AG04450 (cell line): ENCODE measurements at regions not wholly inside any gene's neighbourhood (a gene's known extent, or its start where the extent isn't known, plus 50 kb on each side); places are given as distances from the start of the nearest gene placed in this dataset.

Source experiments
- CTCF ChIA-PET: fragments of 300-600, 350-600 bp; formaldehyde crosslinking; extraction: SDS; loops from one replicate; lab custom pipeline; 2022; ENCODE audit warnings: antibody characterized with exemption, inconsistent platforms; lab: Charles Lee
- POLR2A ChIA-PET: fragments of 350-600 bp; formaldehyde crosslinking; extraction: SDS; loops from one replicate; lab custom pipeline; 2021; ENCODE audit warnings: antibody characterized with exemption, inconsistent platforms; lab: Yijun Ruan, JAX
- DNase-seq: peaks from one replicate; pipeline ENCODE4 v3.0.0-alpha.2; 2011; ENCODE audit warnings: low read depth, low spot score
- H3K27ac ChIP-seq: one replicate; pipeline ENCODE4 v1.5.1; 2012; ENCODE audit warnings: low read depth, low read length, control low read depth
- H3K27me3 ChIP-seq: one replicate; pipeline ENCODE4 v1.6.0; 2012; ENCODE audit warnings: low read length; ENCODE audit not compliant: control insufficient read depth, insufficient read depth
- H3K4me3 ChIP-seq: 2 replicates; pipeline ENCODE4 v1.5.1; 2011; ENCODE audit warnings: mild to moderate bottlenecking, low read depth, low read length, control low read depth
- H3K9me3 ChIP-seq: 2 replicates; pipeline ENCODE4 v1.5.1; 2012; ENCODE audit warnings: low read length; ENCODE audit not compliant: control insufficient read depth, insufficient read depth
- CTCF ChIP-seq: IDR thresholded peaks from 2 replicates; pipeline ENCODE4 v1.5.1; 2011; ENCODE audit warnings: low read depth, low read length, control low read depth, inconsistent platforms

- POLR2A ChIA-PET: no interaction called here
- no peaks in the 10 kb centered on the region for H3K27me3 ChIP-seq
- no peak overlapping the region for H3K27ac ChIP-seq
- CTCF ChIA-PET: interaction anchor here (1.7 to 2.5 kb wide), 2 partner anchors 12 to 180 kb away, joined by 3 to 8 read pairs; no protein-coding TSS in a partner anchor
- H3K4me3 ChIP-seq: no peak overlapping the region
- no peak for DNase-seq
- TF ChIP-seq CTCF: no peak
- no peaks in the 10 kb centered on the region for H3K9me3 ChIP-seq
These were observed 364.0 kb upstream of the IL12A start for GRCh38 chr3:159624616-159625015.

- CTCF ChIA-PET: interaction anchor here (1.2 to 2.5 kb wide), 2 partner anchors 10 to 179 kb away, joined by 3 to 8 read pairs; no protein-coding TSS in a partner anchor
These were observed 363.0 kb upstream of the IL12A start for GRCh38 chr3:159625594-159625993.

GRCh38 chr3:159626598-159626997, 362.0 kb upstream of the IL12A start:
- no peaks in the 10 kb centered on the region for H3K9me3 ChIP-seq
- TF ChIP-seq CTCF: no peak
- H3K27ac ChIP-seq: no peak overlapping the region
- no peaks in the 10 kb centered on the region for H3K27me3 ChIP-seq
- ChIA-PET POLR2A (no interaction called here), CTCF (interaction anchor here (0.6 to 1.4 kb wide), 3 partner anchors 45 to 376 kb away, joined by 3 to 5 read pairs (median 3); no protein-coding TSS in a partner anchor)
- H3K4me3 ChIP-seq: no peak overlapping the region
- no peak for DNase-seq

More at GRCh38 chr3:159625594-159625993, 363.0 kb upstream of the IL12A start:
- H3K27ac ChIP-seq: no peak overlapping the region
- no peaks in the 10 kb centered on the region for H3K9me3 ChIP-seq
- no peak overlapping the region for H3K4me3 ChIP-seq
- no peak for DNase-seq
- POLR2A ChIA-PET: no interaction called here
- TF ChIP-seq CTCF: no peak
- no peaks in the 10 kb centered on the region for H3K27me3 ChIP-seq

GRCh38 chr3:159627229-159627628, 361.4 kb upstream of the IL12A start:
- no peaks in the 10 kb centered on the region for H3K9me3 ChIP-seq
- DNase-seq: no peak
- ChIA-PET POLR2A (no interaction called here), CTCF (interaction anchor here (1.4 kb wide), 1 partner anchor 178 kb away, joined by 3 read pairs; no protein-coding TSS in a partner anchor)
- TF ChIP-seq CTCF: no peak
- H3K27me3 ChIP-seq: no peaks in the 10 kb centered on the region
- no peak overlapping the region for H3K27ac ChIP-seq
- no peak overlapping the region for H3K4me3 ChIP-seq

- no peak for DNase-seq
- no peak for TF ChIP-seq CTCF
- POLR2A ChIA-PET: no interaction called here
- Histone ChIP-seq H3K27me3 (no peaks in the 10 kb centered on the region), H3K27ac (no peak overlapping the region), H3K9me3 (no peaks in the 10 kb centered on the region), H3K4me3 (no peak overlapping the region)
- CTCF ChIA-PET: interaction anchor here (1.4 kb wide), 1 partner anchor 177 kb away, joined by 3 read pairs; no protein-coding TSS in a partner anchor
These were observed 361.0 kb upstream of the IL12A start for GRCh38 chr3:159627634-159628033.
